ENCODE measurements at regions not wholly inside any gene's neighbourhood (a gene's known extent, or its start where the extent isn't known, plus 50 kb on each side); places are given as distances from the start of the nearest gene placed in this dataset.
"Not testable (repeated sequence)": the region's sequence is repeated elsewhere in the genome, so short reads cannot be mapped to it uniquely, and the experiment has no call there.

- TF ChIP-seq, protein P1, sequence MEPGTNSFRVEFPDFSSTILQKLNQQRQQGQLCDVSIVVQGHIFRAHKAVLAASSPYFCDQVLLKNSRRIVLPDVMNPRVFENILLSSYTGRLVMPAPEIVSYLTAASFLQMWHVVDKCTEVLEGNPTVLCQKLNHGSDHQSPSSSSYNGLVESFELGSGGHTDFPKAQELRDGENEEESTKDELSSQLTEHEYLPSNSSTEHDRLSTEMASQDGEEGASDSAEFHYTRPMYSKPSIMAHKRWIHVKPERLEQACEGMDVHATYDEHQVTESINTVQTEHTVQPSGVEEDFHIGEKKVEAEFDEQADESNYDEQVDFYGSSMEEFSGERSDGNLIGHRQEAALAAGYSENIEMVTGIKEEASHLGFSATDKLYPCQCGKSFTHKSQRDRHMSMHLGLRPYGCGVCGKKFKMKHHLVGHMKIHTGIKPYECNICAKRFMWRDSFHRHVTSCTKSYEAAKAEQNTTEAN (CRISPR knock-in tag; conservative IDR thresholded peaks at IDR 0.05) = no peak
- TF ChIP-seq ZNF354B (CRISPR knock-in tag; IDR thresholded peaks at IDR 0.05) (no peak), ISX (CRISPR knock-in tag; conservative IDR thresholded peaks at IDR 0.05) (no peak), ZNF3 (CRISPR knock-in tag; IDR thresholded peaks at IDR 0.05) (no peak), NCOA5 (CRISPR knock-in tag; IDR thresholded peaks at IDR 0.05) (no peak), CBFB (CRISPR knock-in tag; IDR thresholded peaks at IDR 0.05) (no peak), ZNF547 (CRISPR knock-in tag; IDR thresholded peaks at IDR 0.05) (no peak)
Measured at GRCh38 chr10:81502677-81503359, 372.2 kb upstream of the NRG3 start (continued).

GRCh38 chr10:81505777-81506176, 369.2 kb upstream of the NRG3 start:
- H3K4me1 ChIP-seq (ENCODE audit: insufficient read depth, low read length); in situ Hi-C loops (cut with HindIII; ENCODE audit: extremely low pct_ligation_motif_present, low pct_unique_long_range_greater_than_20kb); H4K20me1 ChIP-seq (ENCODE audit: insufficient read depth, low read length); intact Hi-C loops (cut with micrococcal nuclease; ENCODE audit: unreplicated experiment); H3K9ac ChIP-seq (ENCODE audit: insufficient read depth, low read depth, low read length); H3K27ac ChIP-seq (ENCODE audit: extremely low read length, insufficient read depth, low read length); H3K4me2 ChIP-seq (ENCODE audit: low read depth, low read length); ATAC-seq; H3K4me3 ChIP-seq (replicated peaks in 1 of 3; ENCODE audit: insufficient read depth in 1 of 3, low read depth in 2 of 3, low read length in 3 of 3); CTCF ChIA-PET (ENCODE audit: low intra/inter-chr PET ratio, low total read pairs); H3K27me3 ChIP-seq (ENCODE audit: control insufficient read depth in 1 of 2, insufficient read depth in 2 of 2, low read length in 2 of 2); BruUV-seq (replicated peaks); FAIRE-seq; H3K79me2 ChIP-seq (ENCODE audit: insufficient read depth, low read length); H2AFZ ChIP-seq (ENCODE audit: low read length); DNase-seq (ENCODE audit: low spot score); POLR2A ChIA-PET; H3K36me3 ChIP-seq (replicated peaks in 1 of 2; ENCODE audit: control insufficient read depth in 1 of 2, insufficient read depth in 2 of 2, low read length in 2 of 2): not testable (repeated sequence)
- 87% methylated on average over 12 of the region's 25 CpGs for WGBS (ENCODE audit: low lambda C conversion rate)
- peaks cover 78% of the 10 kb centered on the region for H3K9me3 ChIP-seq (ENCODE audit: low read length)

Measured in HepG2 (cell line).